VCaP (cell line): ENCODE measurements at regions not wholly inside any gene's neighbourhood (a gene's known extent, or its start where the extent isn't known, plus 50 kb on each side); places are given as distances from the start of the nearest gene placed in this dataset.

ENCODE experiments used
- H3K27ac ChIP-seq: fragments of 450-650 bp; 2 replicates; pipeline ENCODE4 v1.5.1; 2017
- CTCF ChIP-seq: fragments of 450-650 bp; conservative IDR thresholded peaks from 2 replicates; pipeline ENCODE4 v1.5.1; 2017; ENCODE audit warnings: mild to moderate bottlenecking, moderate library complexity

- H3K27ac ChIP-seq: peak overlapping the region; percentile 55
- TF ChIP-seq CTCF: no peak
Measured at GRCh38 chr6:1464781-1465370, 75.5 kb downstream of the FOXF2 start.

GRCh38 chr6:1468126-1468525, 78.8 kb downstream of the FOXF2 start:
- H3K27ac ChIP-seq: no peak overlapping the region
- TF ChIP-seq CTCF: no peak

- no peak for TF ChIP-seq CTCF
Measured at GRCh38 chr6:1470040-1470439, 80.7 kb downstream of the FOXF2 start.

GRCh38 chr6:1472643-1473042, 83.3 kb downstream of the FOXF2 start:
- TF ChIP-seq CTCF: no peak
- no peak overlapping the region for H3K27ac ChIP-seq

More at GRCh38 chr6:1470040-1470439, 80.7 kb downstream of the FOXF2 start:
- H3K27ac ChIP-seq: no peak overlapping the region

GRCh38 chr6:1473166-1473565, 83.8 kb downstream of the FOXF2 start:
- no peak overlapping the region for H3K27ac ChIP-seq
- no peak for TF ChIP-seq CTCF

GRCh38 chr6:1473598-1473997, 84.2 kb downstream of the FOXF2 start:
- no peak for TF ChIP-seq CTCF

GRCh38 chr6:1474205-1474604, 84.8 kb downstream of the FOXF2 start:
- no peak for TF ChIP-seq CTCF
- no peak overlapping the region for H3K27ac ChIP-seq

More at GRCh38 chr6:1473598-1473997, 84.2 kb downstream of the FOXF2 start:
- H3K27ac ChIP-seq: no peak overlapping the region
